C4-2B (cell line): ENCODE measurements at regions not wholly inside any gene's neighbourhood (a gene's known extent, or its start where the extent isn't known, plus 50 kb on each side); places are given as distances from the start of the nearest gene placed in this dataset.
"Not testable (repeated sequence)": the region's sequence is repeated elsewhere in the genome, so short reads cannot be mapped to it uniquely, and the experiment has no call there.

Experiments used
- ZFX ChIP-seq: fragments of 450-650 bp; IDR thresholded peaks from 2 replicates; pipeline ENCODE4 v1.6.1; 2017
- TF ChIP-seq, protein P1 (sequence below): fragments of 450-650 bp; conservative IDR thresholded peaks from 2 replicates; pipeline ENCODE4 v1.5.1; 2017; ENCODE audit warnings: mild to moderate bottlenecking

DNA sequence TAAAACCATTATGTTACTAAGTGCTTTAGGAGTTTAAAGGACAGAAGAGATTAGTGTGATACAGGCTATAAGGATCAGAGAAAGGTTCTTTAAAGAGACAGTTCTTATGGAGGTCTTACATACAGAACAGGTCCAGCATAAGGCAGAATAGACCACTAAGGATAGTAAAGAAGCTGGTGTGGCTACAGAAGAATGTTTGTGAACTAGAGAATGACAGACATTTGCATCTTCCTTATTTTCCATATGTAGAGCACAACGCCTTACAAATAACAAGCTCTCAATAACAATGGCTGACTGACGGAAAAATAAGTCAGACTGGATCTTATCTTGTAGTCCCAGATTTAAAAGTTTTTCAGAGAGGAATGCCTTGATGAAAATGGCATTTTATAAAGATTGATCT lies 95.6 kb upstream of the NOTCH2NLA start:
- TF ChIP-seq, protein P1, sequence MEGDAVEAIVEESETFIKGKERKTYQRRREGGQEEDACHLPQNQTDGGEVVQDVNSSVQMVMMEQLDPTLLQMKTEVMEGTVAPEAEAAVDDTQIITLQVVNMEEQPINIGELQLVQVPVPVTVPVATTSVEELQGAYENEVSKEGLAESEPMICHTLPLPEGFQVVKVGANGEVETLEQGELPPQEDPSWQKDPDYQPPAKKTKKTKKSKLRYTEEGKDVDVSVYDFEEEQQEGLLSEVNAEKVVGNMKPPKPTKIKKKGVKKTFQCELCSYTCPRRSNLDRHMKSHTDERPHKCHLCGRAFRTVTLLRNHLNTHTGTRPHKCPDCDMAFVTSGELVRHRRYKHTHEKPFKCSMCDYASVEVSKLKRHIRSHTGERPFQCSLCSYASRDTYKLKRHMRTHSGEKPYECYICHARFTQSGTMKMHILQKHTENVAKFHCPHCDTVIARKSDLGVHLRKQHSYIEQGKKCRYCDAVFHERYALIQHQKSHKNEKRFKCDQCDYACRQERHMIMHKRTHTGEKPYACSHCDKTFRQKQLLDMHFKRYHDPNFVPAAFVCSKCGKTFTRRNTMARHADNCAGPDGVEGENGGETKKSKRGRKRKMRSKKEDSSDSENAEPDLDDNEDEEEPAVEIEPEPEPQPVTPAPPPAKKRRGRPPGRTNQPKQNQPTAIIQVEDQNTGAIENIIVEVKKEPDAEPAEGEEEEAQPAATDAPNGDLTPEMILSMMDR, result not testable (repeated sequence)
- TF ChIP-seq ZFX, result not testable (repeated sequence)
